ENCODE measurements at regions not wholly inside any gene's neighbourhood (a gene's known extent, or its start where the extent isn't known, plus 50 kb on each side); places are given as distances from the start of the nearest gene placed in this dataset.
"Not testable (repeated sequence)": the region's sequence is repeated elsewhere in the genome, so short reads cannot be mapped to it uniquely, and the experiment has no call there.

DNA sequence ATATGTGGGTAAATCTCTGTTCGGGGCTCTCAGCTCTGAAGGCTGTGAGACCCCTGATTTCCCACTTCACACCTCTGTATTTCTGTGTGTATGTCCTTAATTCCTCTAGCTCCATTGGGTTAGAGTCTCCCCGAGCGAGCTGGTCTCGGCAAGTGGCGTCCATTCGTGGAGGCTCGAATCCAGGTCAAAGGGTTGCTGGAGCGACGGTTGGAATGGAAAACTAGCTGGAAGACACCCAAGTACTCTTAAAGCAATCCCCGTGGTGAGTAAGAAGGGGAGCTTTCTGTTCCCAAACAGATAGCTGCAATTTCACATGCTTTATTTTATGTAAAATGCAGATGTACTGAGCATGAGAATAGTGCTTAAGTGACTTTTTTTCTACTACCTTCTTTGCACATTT lies 277.5 kb upstream of the SGCG start:
- no peak overlapping the region for H3K27ac ChIP-seq (ENCODE audit: low read length)
- no peaks in the 10 kb centered on the region for H3K27me3 ChIP-seq (ENCODE audit: control insufficient read depth, insufficient read depth)
- WGBS, result 73% methylated on average over 10 of the region's 10 CpGs
- intact Hi-C loops (cut with DNase I), result no loop called here
- no peaks in the 10 kb centered on the region for H3K9me3 ChIP-seq (ENCODE audit: control insufficient read depth, low read length)
- no peak for ATAC-seq
- no peaks in the 10 kb centered on the region for H3K4me1 ChIP-seq (ENCODE audit: control insufficient read depth, insufficient read depth, low read length)
- DNase-seq, result no peak
- H3K4me3 ChIP-seq (ENCODE audit: low read length), result no peak overlapping the region

DNA sequence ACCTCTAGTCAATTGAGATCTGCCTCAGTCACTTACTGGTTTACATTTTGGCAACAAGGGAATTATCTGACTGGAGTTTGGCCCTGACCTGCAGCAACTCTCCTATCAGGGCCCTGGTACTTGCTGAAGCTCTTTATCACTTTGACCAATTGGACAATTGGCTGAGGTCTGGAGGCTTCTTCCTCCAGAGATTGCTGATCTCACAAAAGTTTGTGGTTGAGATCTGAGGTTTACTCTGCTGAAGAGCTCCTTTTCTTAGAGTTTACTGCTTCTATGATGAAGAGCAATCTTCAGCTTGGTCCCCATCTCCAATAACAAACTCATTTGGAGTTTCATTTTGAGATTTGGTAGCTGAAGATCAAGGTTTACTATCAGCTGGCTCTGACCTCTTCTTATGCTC lies 276.9 kb upstream of the SGCG start:
- intact Hi-C loops (cut with DNase I), result no loop called here
- Histone ChIP-seq H3K4me1 (ENCODE audit: control insufficient read depth, insufficient read depth, low read length) (no peaks in the 10 kb centered on the region), H3K27me3 (ENCODE audit: control insufficient read depth, insufficient read depth) (no peaks in the 10 kb centered on the region), H3K27ac (ENCODE audit: low read length) (no peak overlapping the region), H3K4me3 (ENCODE audit: low read length) (no peak overlapping the region), H3K9me3 (ENCODE audit: control insufficient read depth, low read length) (no peaks in the 10 kb centered on the region)
- no peak for DNase-seq
- ATAC-seq, result no peak

DNA sequence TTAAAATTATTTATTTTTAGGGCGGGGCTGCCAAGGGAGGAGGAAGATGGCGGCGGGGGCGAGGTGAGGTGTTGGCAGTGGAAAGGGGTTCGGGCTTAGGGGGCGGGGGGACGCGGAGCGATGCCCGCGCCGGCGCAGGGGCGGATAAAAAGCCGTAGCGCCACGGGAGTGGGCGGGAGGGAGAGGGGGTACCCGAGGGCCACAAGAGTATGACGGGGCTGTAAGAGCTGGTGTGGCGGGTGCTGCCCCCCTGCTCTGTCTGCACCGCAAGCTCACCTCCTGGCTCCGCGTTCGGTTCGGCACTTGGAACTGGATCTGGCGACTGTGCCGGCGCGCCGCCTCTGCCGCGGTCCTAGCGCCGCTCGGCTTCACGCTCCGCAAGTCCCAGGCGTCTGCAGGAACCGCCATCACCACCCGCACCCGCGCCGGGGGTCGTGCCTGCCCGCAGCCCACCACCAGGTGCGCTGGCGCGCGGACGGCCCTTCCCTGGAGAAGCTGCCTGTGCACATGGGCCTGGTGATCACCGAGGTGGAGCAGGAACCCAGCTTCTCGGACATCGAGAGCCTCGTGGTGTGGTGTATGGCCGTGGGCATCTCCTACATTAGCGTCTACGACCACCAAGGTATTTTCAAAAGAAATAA lies 265.2 kb upstream of the SGCG start:
- intact Hi-C loops (cut with DNase I), result no loop called here

DNA sequence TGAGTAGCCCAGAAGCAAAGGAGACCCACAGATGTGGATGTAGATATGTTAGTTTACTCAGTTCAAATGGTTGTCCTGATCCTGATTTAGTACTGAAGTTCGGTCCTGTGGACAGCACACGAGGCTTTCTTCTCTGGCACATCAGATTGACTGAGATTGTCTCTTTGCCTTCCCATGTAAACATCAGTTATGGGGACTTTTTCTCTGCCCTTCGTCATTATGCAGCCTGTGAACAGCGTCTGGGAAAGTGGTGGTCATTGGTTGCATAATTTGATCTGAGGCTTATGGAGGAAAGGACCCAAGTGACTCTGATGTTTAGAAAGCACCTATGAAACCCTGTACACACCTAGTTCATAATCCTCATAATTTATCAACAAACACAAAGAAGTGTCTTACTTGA lies 264.5 kb upstream of the SGCG start:
- H3K4me1 ChIP-seq (ENCODE audit: control insufficient read depth, insufficient read depth, low read length); intact Hi-C loops (cut with DNase I); ATAC-seq: not testable (repeated sequence)

More for the DNA sequence above, 265.2 kb upstream of the SGCG start:
- Histone ChIP-seq H3K4me3 (ENCODE audit: low read length) (peak overlapping the region; percentile 51), H3K27ac (ENCODE audit: low read length) (no peak overlapping the region), H3K9me3 (ENCODE audit: control insufficient read depth, low read length) (no peaks in the 10 kb centered on the region), H3K4me1 (ENCODE audit: control insufficient read depth, insufficient read depth, low read length) (no peaks in the 10 kb centered on the region), H3K27me3 (ENCODE audit: control insufficient read depth, insufficient read depth) (no peaks in the 10 kb centered on the region)
- peak; percentile 53 to 83 (median 79) for DNase-seq
- 2% methylated on average over 58 of the region's 58 CpGs for WGBS
- ATAC-seq, result peak; percentile 97

DNA sequence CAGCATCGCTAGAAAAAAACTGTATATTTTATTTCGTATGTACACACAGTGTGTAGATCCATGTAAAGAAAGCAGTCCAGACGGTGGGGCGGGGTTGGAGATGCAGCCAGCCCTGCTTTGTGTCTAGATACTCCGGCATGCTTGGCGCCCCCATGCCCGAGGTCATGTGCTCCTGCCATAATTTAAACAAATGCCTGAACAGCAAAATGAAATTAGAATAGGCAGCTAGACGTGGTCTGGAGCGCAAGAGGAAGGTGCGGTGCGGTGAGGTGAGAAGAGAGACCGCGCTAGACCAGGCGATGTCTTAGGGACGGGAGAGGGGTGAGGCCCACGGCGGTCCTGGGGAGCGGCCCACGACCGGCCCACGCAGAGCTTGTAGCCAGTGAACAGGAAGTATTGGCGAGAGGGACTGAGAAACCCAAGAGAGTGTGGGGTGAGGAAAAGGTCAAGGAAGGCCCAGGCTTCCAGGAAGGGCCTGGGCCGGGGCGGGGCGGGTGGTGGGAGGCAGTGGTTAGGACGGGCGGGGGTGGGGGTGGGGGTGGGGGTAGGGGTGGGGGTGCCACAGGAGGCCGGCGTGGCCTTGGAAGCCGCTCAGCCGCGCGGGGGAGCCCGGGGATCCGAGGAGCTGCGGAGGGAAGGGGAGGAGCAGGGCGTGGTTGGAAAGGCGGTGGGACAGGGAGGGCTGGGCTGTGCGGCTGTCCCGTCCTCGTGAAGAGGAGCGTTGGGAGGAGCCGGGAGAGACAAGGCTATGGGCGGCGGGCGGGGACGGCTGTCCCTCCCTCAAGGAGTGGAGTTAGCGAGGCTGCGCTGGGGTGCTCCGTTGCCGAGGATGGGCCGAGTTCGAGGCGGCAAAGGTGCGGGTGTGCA lies 254.7 kb upstream of the SGCG start:
- Histone ChIP-seq H3K27ac (ENCODE audit: low read length) (no peak overlapping the region), H3K9me3 (ENCODE audit: control insufficient read depth, low read length) (no peaks in the 10 kb centered on the region), H3K4me1 (ENCODE audit: control insufficient read depth, insufficient read depth, low read length) (no peaks in the 10 kb centered on the region), H3K27me3 (ENCODE audit: control insufficient read depth, insufficient read depth) (no peaks in the 10 kb centered on the region), H3K4me3 (ENCODE audit: low read length) (peak overlapping the region; percentile 11)
- WGBS, result 17% methylated on average over 55 of the region's 55 CpGs
- ATAC-seq (peak; percentile 97 to 98), DNase-seq (peak; percentile 85 to 93 (median 91))
- intact Hi-C loops (cut with DNase I), result no loop called here

More for the DNA sequence above, 264.5 kb upstream of the SGCG start:
- DNase-seq; H3K4me3 ChIP-seq (ENCODE audit: low read length); H3K9me3 ChIP-seq (ENCODE audit: control insufficient read depth, low read length); H3K27me3 ChIP-seq (ENCODE audit: control insufficient read depth, insufficient read depth); H3K27ac ChIP-seq (ENCODE audit: low read length): not testable (repeated sequence)
- WGBS, result 58% methylated on average over 4 of the region's 4 CpGs

DNA sequence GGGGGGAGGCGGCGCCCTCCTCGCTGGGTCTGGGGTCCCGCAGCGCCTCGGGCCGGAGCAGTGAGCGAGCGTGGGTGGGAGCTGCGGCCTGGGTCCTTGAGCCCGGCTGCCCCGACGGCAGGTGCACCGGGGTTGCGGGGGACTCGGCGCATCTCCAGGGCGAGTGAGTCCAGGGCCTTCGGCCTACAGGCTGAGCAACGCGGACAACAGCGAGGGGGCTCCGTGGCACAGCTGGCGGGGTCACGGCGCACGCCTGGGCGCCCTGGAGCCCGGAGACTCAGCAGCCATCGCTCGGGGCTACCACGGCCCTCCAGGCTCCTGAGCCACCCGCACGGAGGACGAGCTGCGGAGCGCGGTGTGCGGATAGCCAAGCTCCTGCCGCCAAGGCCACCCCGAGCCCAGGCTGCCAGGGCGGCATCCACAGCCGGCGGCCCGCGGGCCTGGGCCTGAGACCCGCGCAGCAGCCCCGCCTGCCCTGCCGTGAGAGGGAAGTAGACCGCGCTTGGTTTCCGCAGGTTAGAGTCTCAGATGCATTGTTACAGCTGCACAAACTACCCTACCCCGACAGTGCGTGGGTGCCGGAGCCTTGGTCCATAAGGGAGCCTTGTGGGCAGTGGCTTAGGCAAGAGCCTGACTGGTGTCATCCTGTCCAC lies 253.9 kb upstream of the SGCG start:
- DNase-seq, result no peak
- intact Hi-C loops (cut with DNase I), result no loop called here
- Histone ChIP-seq H3K27ac (ENCODE audit: low read length) (no peak overlapping the region), H3K4me3 (ENCODE audit: low read length) (peak overlapping the region; percentile 11), H3K9me3 (ENCODE audit: control insufficient read depth, low read length) (no peaks in the 10 kb centered on the region), H3K27me3 (ENCODE audit: control insufficient read depth, insufficient read depth) (no peaks in the 10 kb centered on the region), H3K4me1 (ENCODE audit: control insufficient read depth, insufficient read depth, low read length) (no peaks in the 10 kb centered on the region)
- peak; percentile 37 for ATAC-seq
- 38% methylated on average over 56 of the region's 56 CpGs for WGBS

DNA sequence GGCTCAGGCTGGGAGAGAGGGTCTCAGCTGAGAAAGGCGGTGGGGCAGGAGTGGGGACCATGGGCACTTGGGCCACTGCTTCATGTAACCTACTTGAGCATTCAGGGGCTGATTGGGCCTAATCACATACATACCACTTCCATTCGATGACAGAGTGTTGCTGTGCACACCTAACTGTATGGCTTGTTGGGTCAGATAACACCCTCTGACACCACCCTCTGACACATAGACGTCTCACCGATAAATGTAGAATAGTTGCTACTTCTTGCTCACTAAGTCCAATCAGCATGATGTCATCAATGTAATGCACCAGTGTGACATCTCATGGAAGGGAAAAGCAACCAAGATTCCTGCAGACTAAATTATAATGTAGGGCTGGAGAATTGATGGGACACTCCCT lies 252.9 kb upstream of the SGCG start:
- 78% methylated on average over 4 of the region's 4 CpGs for WGBS
- ATAC-seq, result not testable (repeated sequence)

DNA sequence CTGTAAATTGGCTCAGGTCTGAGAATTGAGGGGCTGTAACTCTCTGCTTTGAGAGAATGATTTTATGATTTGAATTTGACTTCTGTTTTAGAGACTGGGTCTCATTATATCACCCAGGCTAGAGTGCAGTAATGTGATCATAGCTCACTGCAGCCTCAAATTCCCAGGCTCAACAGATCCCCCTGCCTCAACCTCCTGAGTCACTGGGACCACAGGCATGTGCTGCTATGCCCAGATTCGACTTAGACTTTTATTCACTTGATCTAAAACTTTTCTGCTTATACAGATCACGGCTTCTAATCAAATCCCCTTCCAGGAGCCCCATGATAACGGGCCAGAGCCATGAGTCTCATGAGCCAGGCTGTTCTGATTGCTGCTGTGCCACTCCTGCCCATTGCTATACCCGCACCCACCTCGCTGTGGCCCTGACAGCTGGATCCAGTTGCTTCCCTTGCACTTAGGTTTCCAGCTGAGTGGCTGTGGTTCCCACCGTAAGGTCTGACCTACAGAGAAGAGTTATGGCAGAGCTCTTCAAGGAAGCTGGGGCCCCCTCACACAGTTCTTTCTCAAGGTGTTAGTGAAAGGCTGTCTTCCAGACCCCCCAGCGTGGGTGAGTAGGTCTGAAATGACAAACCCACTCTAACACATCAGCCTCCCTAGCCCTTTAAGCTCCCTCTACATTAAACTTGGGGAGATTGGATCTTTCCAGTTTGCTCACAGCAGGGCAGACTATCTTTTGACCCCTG lies 251.2 kb upstream of the SGCG start:
- Histone ChIP-seq H3K27ac (ENCODE audit: low read length) (no peak overlapping the region), H3K4me1 (ENCODE audit: control insufficient read depth, insufficient read depth, low read length) (no peaks in the 10 kb centered on the region), H3K9me3 (ENCODE audit: control insufficient read depth, low read length) (no peaks in the 10 kb centered on the region), H3K4me3 (ENCODE audit: low read length) (no peak overlapping the region), H3K27me3 (ENCODE audit: control insufficient read depth, insufficient read depth) (no peaks in the 10 kb centered on the region)
- 80% methylated on average over 7 of the region's 7 CpGs for WGBS
- no peak for DNase-seq
- ATAC-seq, result no peak
- intact Hi-C loops (cut with DNase I), result no loop called here

More for the DNA sequence above, 252.9 kb upstream of the SGCG start:
- DNase-seq; H3K4me3 ChIP-seq (ENCODE audit: low read length); intact Hi-C loops (cut with DNase I); H3K9me3 ChIP-seq (ENCODE audit: control insufficient read depth, low read length); H3K27ac ChIP-seq (ENCODE audit: low read length); H3K4me1 ChIP-seq (ENCODE audit: control insufficient read depth, insufficient read depth, low read length); H3K27me3 ChIP-seq (ENCODE audit: control insufficient read depth, insufficient read depth): not testable (repeated sequence)

DNA sequence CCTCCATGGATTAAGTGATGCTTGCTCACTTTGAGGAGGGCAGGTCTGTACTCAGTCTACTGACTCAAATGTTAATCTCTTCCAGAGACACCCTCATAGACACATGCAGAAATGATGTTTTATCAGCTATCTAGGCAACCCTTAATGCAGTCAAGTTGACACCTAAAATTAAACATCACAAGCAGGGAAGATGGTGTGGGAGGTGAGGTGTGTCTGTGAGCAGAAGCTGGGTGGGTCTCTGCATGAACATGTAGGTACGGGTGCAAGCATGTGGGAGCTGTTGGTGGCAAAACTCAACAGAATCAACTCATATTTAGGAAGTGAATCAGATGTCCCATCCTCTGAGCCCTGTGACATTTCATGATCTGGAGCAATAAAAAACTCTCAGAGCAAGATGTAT lies 249.2 kb upstream of the SGCG start:
- no peaks in the 10 kb centered on the region for H3K27me3 ChIP-seq (ENCODE audit: control insufficient read depth, insufficient read depth)
- no peak for DNase-seq
- no peak overlapping the region for H3K27ac ChIP-seq (ENCODE audit: low read length)
- ATAC-seq, result no peak
- no peaks in the 10 kb centered on the region for H3K9me3 ChIP-seq (ENCODE audit: control insufficient read depth, low read length)
- intact Hi-C loops (cut with DNase I), result no loop called here
- no peaks in the 10 kb centered on the region for H3K4me1 ChIP-seq (ENCODE audit: control insufficient read depth, insufficient read depth, low read length)
- H3K4me3 ChIP-seq (ENCODE audit: low read length), result no peak overlapping the region
- WGBS, result 86% methylated on average over 1 of the region's 1 CpG

DNA sequence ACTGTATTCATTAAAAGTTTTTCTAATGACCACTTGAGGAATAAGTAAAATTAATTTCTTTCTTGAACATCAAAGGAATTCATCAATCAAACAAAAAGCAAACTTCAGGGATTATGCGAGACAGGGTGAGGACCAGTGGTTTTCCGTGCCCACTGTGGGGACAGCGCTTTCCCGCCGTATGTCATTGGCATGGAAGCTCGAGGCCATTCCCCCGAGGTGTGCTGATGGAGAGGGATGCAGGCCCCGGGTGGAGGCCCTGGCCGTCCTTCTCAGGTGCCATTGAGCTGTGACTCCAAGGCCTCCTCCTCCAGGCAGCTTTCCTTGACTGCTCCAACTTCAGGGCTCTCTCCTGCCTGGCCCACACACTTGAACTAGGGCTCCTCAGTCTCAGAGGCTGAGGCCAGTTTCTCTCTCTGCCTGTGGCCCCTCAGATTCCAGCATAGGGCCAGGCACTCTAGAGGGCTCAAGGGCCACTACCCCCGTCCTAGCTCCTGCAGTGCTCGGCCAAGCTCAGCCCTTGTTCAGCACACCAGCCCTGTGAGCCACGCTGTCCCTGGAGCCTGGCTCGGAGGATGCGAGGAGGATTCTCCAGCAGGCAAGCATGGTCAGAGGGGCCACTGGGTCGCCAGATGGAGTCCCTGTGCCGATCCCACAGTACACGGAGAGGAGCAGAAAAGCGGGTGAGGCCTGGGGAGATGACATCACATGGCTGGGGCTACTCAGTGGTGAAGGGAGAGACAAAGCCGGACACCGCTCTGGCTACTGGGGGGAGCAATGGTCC lies 248.0 kb upstream of the SGCG start:
- H3K9me3 ChIP-seq (ENCODE audit: control insufficient read depth, low read length); intact Hi-C loops (cut with DNase I); H3K4me1 ChIP-seq (ENCODE audit: control insufficient read depth, insufficient read depth, low read length); H3K27me3 ChIP-seq (ENCODE audit: control insufficient read depth, insufficient read depth); H3K4me3 ChIP-seq (ENCODE audit: low read length); H3K27ac ChIP-seq (ENCODE audit: low read length); DNase-seq: not testable (repeated sequence)
- ATAC-seq, result peak in 1 of 2 donors; percentile 22
- 87% methylated on average over 19 of the region's 20 CpGs for WGBS

Data from right cardiac atrium (tissue), 5 donors.